ENCODE measurements at regions not wholly inside any gene's neighbourhood (a gene's known extent, or its start where the extent isn't known, plus 50 kb on each side); places are given as distances from the start of the nearest gene placed in this dataset.

- Histone ChIP-seq H4K20me1 (ENCODE audit: insufficient read depth, low read length) (no peaks in the 10 kb centered on the region), H3K4me2 (ENCODE audit: low read depth, low read length) (no peak overlapping the region), H2AK9ac (replicated peaks; ENCODE audit: low read depth, low read length, poor library complexity) (no peak overlapping the region), H3K4ac (ENCODE audit: low read depth, low read length) (no peak overlapping the region), H3K9me3 (ENCODE audit: control insufficient read depth, insufficient read depth, low read length) (peaks cover 2% of the 10 kb centered on the region; the same call in 1 of the 2 replicates), H4K8ac (ENCODE audit: low read depth in 2 of 2, low read length in 2 of 2) (no peak overlapping the region), H2BK5ac (ENCODE audit: low read depth, low read length, poor library complexity, severe bottlenecking) (no peak overlapping the region), H3K9ac (ENCODE audit: low read depth, low read length) (no peak overlapping the region), H3K79me1 (ENCODE audit: low read depth in 1 of 2, low read length in 2 of 2) (no peaks in the 10 kb centered on the region), H3K14ac (replicated peaks; ENCODE audit: low read depth, low read length) (no peak overlapping the region), H4K5ac (ENCODE audit: low read depth, low read length) (no peak overlapping the region), H3K4me1 (ENCODE audit: control insufficient read depth, insufficient read depth, low read length) (peaks cover 4% of the 10 kb centered on the region; the same call in 1 of the 2 replicates), H2AFZ (replicated peaks; ENCODE audit: low read length, poor library complexity) (no peak overlapping the region), H3K18ac (ENCODE audit: low read depth, low read length) (no peak overlapping the region), H2BK20ac (ENCODE audit: low read depth, low read length) (no peak overlapping the region), H2AK5ac (ENCODE audit: low read depth, low read length) (no peak overlapping the region), H3K27ac (ENCODE audit: insufficient read depth, low read length) (no peak overlapping the region), H3K27me3 (ENCODE audit: control insufficient read depth, insufficient read depth, low read length) (no peaks in the 10 kb centered on the region), H3K36me3 (ENCODE audit: control insufficient read depth, insufficient read depth, low read length) (no peaks in the 10 kb centered on the region), H2BK15ac (ENCODE audit: low read depth, low read length) (no peak overlapping the region), H3K23ac (ENCODE audit: low read depth, low read length) (no peak overlapping the region), H3K56ac (ENCODE audit: extremely low read depth, insufficient read depth, low read length) (no peak overlapping the region), H3K4me3 (ENCODE audit: insufficient read depth, low read depth, low read length) (no peak overlapping the region), H2BK120ac (ENCODE audit: low read depth, low read length) (no peak overlapping the region), H4K91ac (ENCODE audit: insufficient read depth, low read depth, low read length) (no peak overlapping the region), H3K9me1 (ENCODE audit: insufficient read depth, low read length) (no peaks in the 10 kb centered on the region)
- WGBS, 2 experiments (ENCODE audit: extremely low coverage in 2 of 2, insufficient read length in 1 of 2): no CpG with 5 or more reads among the region's 1 CpG
- CTCF ChIA-PET: no interaction called here
- intact Hi-C loops (cut with micrococcal nuclease) (no loop called here), dilution Hi-C loops (cut with HindIII; ENCODE audit: low sequenced_read_pairs, unreplicated experiment) (no loop called here), in situ Hi-C loops (cut with MboI; ENCODE audit: low sequenced_read_pairs) (no loop called here)
- POLR2A ChIA-PET (ENCODE audit: unreplicated experiment): no interaction called here
- ATAC-seq (ENCODE audit: low read depth): peak; percentile 85
- TF ChIP-seq USF2 (IDR thresholded peaks at IDR 0.05; ENCODE audit: low read depth, low read length) (no peak), ELK1 (IDR thresholded peaks at IDR 0.05; ENCODE audit: borderline replicate concordance, low read depth, low read length) (no peak)
- BruUV-seq (replicated peaks): no TSS peak
- DNase-seq: peak; percentile 83
Observed at GRCh38 chr4:136664988-136665387, 867.3 kb downstream of the PCDH18 start.

All from IMR-90 (cell line).